HL-60 (cell line): ENCODE measurements at regions not wholly inside any gene's neighbourhood (a gene's known extent, or its start where the extent isn't known, plus 50 kb on each side); places are given as distances from the start of the nearest gene placed in this dataset.

Source experiments
- DNase-seq, 2 experiments: peaks; one replicate each; pipeline ENCODE4 v3.0.0-alpha.2; 2010 to 2020; ENCODE audit warnings: low read depth in 1 of 2, low spot score in 1 of 2
- H3K27ac ChIP-seq: fragments of 250-450 bp; sonication (Bioruptor Pico); replicated peaks from 2 replicates; pipeline ENCODE4 v1.5.1; 2020; ENCODE audit warnings: mild to moderate bottlenecking, moderate library complexity
- H3K27me3 ChIP-seq: fragments of 250-450 bp; sonication (Bioruptor Pico); 2 replicates; pipeline ENCODE4 v1.5.1; 2021; ENCODE audit warnings: mild to moderate bottlenecking, moderate library complexity; ENCODE audit not compliant: insufficient read depth, poor library complexity, severe bottlenecking
- H3K4me3 ChIP-seq: replicated peaks from 2 replicates; pipeline ENCODE4 v1.5.1; 2011; ENCODE audit warnings: mild to moderate bottlenecking, control low read depth, low read length; ENCODE audit not compliant: insufficient read depth
- GABPA ChIP-seq: IDR thresholded peaks from 2 replicates; pipeline ENCODE4 v1.6.1; 2012; ENCODE audit warnings: low read depth
- POLR2AphosphoS5 ChIP-seq: IDR thresholded peaks from 2 replicates; pipeline ENCODE4 v1.6.1; 2012; ENCODE audit warnings: low read depth
- SPI1 ChIP-seq: IDR thresholded peaks from 2 replicates; pipeline ENCODE4 v1.6.1; 2012; ENCODE audit warnings: low read depth, mild to moderate bottlenecking, borderline replicate concordance
- TF ChIP-seq, protein P1 (sequence below): IDR thresholded peaks from one replicate; pipeline ENCODE4 v1.5.1; 2011; ENCODE audit warnings: low read length, control low read depth, inconsistent platforms; ENCODE audit not compliant: insufficient read depth
- TF ChIP-seq, protein P2 (sequence below): IDR thresholded peaks from 2 replicates; pipeline ENCODE4 v1.6.1; 2012; ENCODE audit warnings: low read depth; ENCODE audit not compliant: insufficient replicate concordance

DNA sequence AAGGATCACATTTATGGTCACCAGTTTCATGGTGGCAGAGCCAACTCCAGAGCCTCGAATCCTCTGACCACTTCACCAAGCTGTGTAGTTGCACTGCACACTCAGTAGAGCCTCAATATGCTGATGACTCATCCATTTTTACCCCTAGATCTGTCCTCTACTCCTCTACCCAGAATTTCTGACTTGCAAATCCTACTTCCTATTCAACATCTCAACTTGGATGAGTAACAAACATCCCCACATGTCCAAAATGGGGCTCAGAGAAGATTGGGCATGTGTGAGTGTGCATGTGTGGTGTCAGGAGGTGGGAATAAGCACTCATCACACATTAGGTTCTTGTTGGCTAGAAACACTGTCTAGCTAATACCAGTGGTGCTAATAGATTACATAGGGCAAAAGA lies 57.8 kb upstream of the IGFBP2 start:
- DNase-seq = no peak
- Histone ChIP-seq H3K4me3 (no peak overlapping the region), H3K27ac (no peak overlapping the region), H3K27me3 (no peaks in the 10 kb centered on the region)
- TF ChIP-seq SPI1 = no peak
- TF ChIP-seq POLR2AphosphoS5 = no peak
- TF ChIP-seq, protein P1, sequence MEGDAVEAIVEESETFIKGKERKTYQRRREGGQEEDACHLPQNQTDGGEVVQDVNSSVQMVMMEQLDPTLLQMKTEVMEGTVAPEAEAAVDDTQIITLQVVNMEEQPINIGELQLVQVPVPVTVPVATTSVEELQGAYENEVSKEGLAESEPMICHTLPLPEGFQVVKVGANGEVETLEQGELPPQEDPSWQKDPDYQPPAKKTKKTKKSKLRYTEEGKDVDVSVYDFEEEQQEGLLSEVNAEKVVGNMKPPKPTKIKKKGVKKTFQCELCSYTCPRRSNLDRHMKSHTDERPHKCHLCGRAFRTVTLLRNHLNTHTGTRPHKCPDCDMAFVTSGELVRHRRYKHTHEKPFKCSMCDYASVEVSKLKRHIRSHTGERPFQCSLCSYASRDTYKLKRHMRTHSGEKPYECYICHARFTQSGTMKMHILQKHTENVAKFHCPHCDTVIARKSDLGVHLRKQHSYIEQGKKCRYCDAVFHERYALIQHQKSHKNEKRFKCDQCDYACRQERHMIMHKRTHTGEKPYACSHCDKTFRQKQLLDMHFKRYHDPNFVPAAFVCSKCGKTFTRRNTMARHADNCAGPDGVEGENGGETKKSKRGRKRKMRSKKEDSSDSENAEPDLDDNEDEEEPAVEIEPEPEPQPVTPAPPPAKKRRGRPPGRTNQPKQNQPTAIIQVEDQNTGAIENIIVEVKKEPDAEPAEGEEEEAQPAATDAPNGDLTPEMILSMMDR = no peak
- no peak for TF ChIP-seq GABPA
- TF ChIP-seq, protein P2, sequence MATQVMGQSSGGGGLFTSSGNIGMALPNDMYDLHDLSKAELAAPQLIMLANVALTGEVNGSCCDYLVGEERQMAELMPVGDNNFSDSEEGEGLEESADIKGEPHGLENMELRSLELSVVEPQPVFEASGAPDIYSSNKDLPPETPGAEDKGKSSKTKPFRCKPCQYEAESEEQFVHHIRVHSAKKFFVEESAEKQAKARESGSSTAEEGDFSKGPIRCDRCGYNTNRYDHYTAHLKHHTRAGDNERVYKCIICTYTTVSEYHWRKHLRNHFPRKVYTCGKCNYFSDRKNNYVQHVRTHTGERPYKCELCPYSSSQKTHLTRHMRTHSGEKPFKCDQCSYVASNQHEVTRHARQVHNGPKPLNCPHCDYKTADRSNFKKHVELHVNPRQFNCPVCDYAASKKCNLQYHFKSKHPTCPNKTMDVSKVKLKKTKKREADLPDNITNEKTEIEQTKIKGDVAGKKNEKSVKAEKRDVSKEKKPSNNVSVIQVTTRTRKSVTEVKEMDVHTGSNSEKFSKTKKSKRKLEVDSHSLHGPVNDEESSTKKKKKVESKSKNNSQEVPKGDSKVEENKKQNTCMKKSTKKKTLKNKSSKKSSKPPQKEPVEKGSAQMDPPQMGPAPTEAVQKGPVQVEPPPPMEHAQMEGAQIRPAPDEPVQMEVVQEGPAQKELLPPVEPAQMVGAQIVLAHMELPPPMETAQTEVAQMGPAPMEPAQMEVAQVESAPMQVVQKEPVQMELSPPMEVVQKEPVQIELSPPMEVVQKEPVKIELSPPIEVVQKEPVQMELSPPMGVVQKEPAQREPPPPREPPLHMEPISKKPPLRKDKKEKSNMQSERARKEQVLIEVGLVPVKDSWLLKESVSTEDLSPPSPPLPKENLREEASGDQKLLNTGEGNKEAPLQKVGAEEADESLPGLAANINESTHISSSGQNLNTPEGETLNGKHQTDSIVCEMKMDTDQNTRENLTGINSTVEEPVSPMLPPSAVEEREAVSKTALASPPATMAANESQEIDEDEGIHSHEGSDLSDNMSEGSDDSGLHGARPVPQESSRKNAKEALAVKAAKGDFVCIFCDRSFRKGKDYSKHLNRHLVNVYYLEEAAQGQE = no peak

DNA sequence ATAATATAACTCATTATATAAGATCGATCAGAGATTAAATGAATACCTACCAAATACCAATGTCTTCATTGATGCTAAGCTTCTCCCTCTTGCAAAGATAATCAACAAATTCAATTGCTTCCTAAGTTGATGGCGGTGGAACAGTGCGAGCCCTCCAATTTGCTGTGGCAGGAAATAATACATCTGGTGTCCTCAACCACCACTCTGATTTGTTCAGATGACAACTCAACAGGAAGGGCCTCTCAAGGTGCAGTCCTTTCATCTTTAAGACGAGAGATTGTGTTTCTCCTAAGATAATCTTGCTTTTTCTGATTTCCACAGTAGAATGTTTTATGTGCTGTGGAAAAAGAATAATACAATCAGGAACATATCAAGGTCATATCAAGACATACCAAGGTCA lies 56.6 kb upstream of the IGFBP2 start:
- TF ChIP-seq SPI1 (no peak), POLR2AphosphoS5 (no peak), GABPA (no peak)
- TF ChIP-seq, protein P1 = no peak
- TF ChIP-seq, protein P2 = no peak
- Histone ChIP-seq H3K27me3 (no peaks in the 10 kb centered on the region), H3K4me3 (no peak overlapping the region), H3K27ac (no peak overlapping the region)
- no peak for DNase-seq

DNA sequence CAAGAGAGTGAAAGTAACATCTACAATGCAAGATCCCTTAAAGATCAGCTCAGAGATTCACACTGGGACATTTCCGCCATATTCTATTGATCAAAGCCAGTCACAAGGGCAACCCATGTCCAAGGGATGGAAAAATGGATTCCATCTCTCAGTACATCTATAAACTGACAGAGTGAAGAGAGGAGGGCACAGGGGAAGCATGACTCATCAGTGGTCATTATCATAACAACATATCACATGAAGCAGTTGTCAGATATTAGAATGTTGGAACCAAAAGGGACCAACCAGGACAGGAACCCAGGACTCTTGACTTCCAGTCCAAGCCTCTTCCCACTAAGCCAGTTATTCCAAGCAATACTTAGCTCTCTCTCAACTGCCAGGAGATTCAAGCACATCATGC lies 54.9 kb upstream of the IGFBP2 start:
- no peaks in the 10 kb centered on the region for H3K27me3 ChIP-seq
- no peak for DNase-seq
- TF ChIP-seq POLR2AphosphoS5 (no peak), SPI1 (no peak), GABPA (no peak)
- TF ChIP-seq, protein P2 = no peak
- TF ChIP-seq, protein P1 = no peak
- no peak overlapping the region for H3K4me3 ChIP-seq
- H3K27ac ChIP-seq = no peak overlapping the region
